ENCODE measurements at regions not wholly inside any gene's neighbourhood (a gene's known extent, or its start where the extent isn't known, plus 50 kb on each side); places are given as distances from the start of the nearest gene placed in this dataset.
"Not testable (repeated sequence)": the region's sequence is repeated elsewhere in the genome, so short reads cannot be mapped to it uniquely, and the experiment has no call there.

- H3K36me3 ChIP-seq (ENCODE audit: control insufficient read depth in 2 of 3, insufficient read depth in 3 of 3, low read length in 3 of 3): no peaks in the 10 kb centered on the region
- intact Hi-C loops (cut with DNase I): no loop called here
- FAIRE-seq: no peak
- H3K4me1 ChIP-seq (ENCODE audit: control insufficient read depth in 2 of 3, insufficient read depth in 2 of 3, low read depth in 1 of 3, low read length in 3 of 3): peaks cover 0 to 15% (median 0%) of the 10 kb centered on the region in 3 donors
- H3K9me3 ChIP-seq (ENCODE audit: control insufficient read depth in 2 of 3, insufficient read depth in 1 of 3, low read length in 3 of 3): no peaks in the 10 kb centered on the region
- no peak overlapping the region for H3K27ac ChIP-seq (ENCODE audit: low read depth in 2 of 2, low read length in 2 of 2)
- DNase-seq: no peak
- no peak overlapping the region for H3K4me3 ChIP-seq (ENCODE audit: low read length in 3 of 3)
- H3K9ac ChIP-seq (ENCODE audit: low read length in 3 of 3): no peak overlapping the region
- H3K27me3 ChIP-seq (ENCODE audit: control insufficient read depth, insufficient read depth, low read length): no peaks in the 10 kb centered on the region
- TF ChIP-seq, protein P1, sequence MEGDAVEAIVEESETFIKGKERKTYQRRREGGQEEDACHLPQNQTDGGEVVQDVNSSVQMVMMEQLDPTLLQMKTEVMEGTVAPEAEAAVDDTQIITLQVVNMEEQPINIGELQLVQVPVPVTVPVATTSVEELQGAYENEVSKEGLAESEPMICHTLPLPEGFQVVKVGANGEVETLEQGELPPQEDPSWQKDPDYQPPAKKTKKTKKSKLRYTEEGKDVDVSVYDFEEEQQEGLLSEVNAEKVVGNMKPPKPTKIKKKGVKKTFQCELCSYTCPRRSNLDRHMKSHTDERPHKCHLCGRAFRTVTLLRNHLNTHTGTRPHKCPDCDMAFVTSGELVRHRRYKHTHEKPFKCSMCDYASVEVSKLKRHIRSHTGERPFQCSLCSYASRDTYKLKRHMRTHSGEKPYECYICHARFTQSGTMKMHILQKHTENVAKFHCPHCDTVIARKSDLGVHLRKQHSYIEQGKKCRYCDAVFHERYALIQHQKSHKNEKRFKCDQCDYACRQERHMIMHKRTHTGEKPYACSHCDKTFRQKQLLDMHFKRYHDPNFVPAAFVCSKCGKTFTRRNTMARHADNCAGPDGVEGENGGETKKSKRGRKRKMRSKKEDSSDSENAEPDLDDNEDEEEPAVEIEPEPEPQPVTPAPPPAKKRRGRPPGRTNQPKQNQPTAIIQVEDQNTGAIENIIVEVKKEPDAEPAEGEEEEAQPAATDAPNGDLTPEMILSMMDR (IDR thresholded peaks at IDR 0.05; ENCODE audit: borderline replicate concordance, extremely low read depth, insufficient read depth): no peak
Observed at GRCh38 chr2:124985270-124985669, 960.2 kb downstream of the CNTNAP5 start.

DNA sequence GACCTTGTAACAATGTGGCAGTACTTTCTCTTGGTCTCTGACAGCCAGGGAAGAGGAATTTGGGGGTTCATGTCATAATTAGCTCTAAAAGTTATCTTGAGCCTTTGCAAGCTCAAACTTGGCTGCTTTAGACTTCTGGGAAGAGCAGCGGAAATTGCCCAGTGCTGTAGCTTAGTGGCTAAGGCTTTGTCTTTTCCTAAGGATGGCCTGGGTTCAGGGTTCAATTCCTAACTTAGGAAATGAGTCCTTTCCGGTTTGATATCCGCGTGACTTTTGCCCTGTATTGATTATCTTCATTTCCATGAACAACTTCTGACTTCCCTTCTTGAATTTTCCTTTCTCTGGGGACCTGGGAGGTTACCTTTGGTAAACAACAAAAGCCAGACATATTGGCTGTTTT is 961.0 kb downstream of the CNTNAP5 start:
- Histone ChIP-seq H3K36me3 (ENCODE audit: control insufficient read depth in 2 of 3, insufficient read depth in 3 of 3, low read length in 3 of 3) (no peaks in the 10 kb centered on the region), H3K9ac (ENCODE audit: low read length in 3 of 3) (no peak overlapping the region), H3K9me3 (ENCODE audit: control insufficient read depth in 2 of 3, insufficient read depth in 1 of 3, low read length in 3 of 3) (no peaks in the 10 kb centered on the region), H3K27ac (ENCODE audit: low read depth in 2 of 2, low read length in 2 of 2) (no peak overlapping the region), H3K4me3 (ENCODE audit: low read length in 3 of 3) (no peak overlapping the region), H3K4me1 (ENCODE audit: control insufficient read depth in 2 of 3, insufficient read depth in 2 of 3, low read depth in 1 of 3, low read length in 3 of 3) (peaks cover 0 to 15% (median 0%) of the 10 kb centered on the region in 3 donors), H3K27me3 (ENCODE audit: control insufficient read depth, insufficient read depth, low read length) (no peaks in the 10 kb centered on the region)
- intact Hi-C loops (cut with DNase I): no loop called here
- TF ChIP-seq, protein P1 (IDR thresholded peaks at IDR 0.05; ENCODE audit: borderline replicate concordance, extremely low read depth, insufficient read depth): no peak
- no peak for DNase-seq
- no peak for FAIRE-seq

DNA sequence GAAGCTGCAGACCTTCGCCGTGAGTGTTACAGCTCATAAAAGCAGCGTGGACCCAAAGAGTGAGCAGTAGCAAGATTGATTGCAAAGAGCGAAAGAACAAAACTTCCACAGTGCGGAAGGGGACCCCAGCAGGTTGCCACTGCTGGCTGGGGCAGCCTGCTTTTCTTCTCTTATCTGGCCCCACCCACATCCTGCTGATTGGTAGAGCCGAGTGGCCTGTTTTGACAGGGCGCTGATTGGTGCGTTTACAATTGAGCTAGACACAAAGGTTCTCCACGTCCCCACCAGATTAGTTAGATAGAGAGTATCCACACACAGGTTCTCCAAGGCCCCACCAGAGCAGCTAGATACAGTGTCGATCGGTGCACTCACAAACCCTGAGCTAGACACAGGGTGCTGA is 961.8 kb downstream of the CNTNAP5 start:
- H3K9me3 ChIP-seq (ENCODE audit: control insufficient read depth in 2 of 3, insufficient read depth in 1 of 3, low read length in 3 of 3); H3K9ac ChIP-seq (ENCODE audit: low read length in 3 of 3); H3K27me3 ChIP-seq (ENCODE audit: control insufficient read depth, insufficient read depth, low read length); FAIRE-seq; H3K4me3 ChIP-seq (ENCODE audit: low read length in 3 of 3); H3K27ac ChIP-seq (ENCODE audit: low read depth in 2 of 2, low read length in 2 of 2); intact Hi-C loops (cut with DNase I); DNase-seq; H3K36me3 ChIP-seq (ENCODE audit: control insufficient read depth in 2 of 3, insufficient read depth in 3 of 3, low read length in 3 of 3): not testable (repeated sequence)
- H3K4me1 ChIP-seq (ENCODE audit: control insufficient read depth in 2 of 3, insufficient read depth in 2 of 3, low read depth in 1 of 3, low read length in 3 of 3): peaks cover 0 to 15% (median 0%) of the 10 kb centered on the region in 3 donors

- H3K27me3 ChIP-seq (ENCODE audit: control insufficient read depth, insufficient read depth, low read length); H3K36me3 ChIP-seq (ENCODE audit: control insufficient read depth in 2 of 3, insufficient read depth in 3 of 3, low read length in 3 of 3); H3K9me3 ChIP-seq (ENCODE audit: control insufficient read depth in 2 of 3, insufficient read depth in 1 of 3, low read length in 3 of 3); FAIRE-seq; intact Hi-C loops (cut with DNase I); H3K4me3 ChIP-seq (ENCODE audit: low read length in 3 of 3); H3K9ac ChIP-seq (ENCODE audit: low read length in 3 of 3); H3K27ac ChIP-seq (ENCODE audit: low read depth in 2 of 2, low read length in 2 of 2): not testable (repeated sequence)
- peak in 1 of 5 donors; percentile 48 for DNase-seq
- peaks cover 0 to 15% (median 0%) of the 10 kb centered on the region in 3 donors for H3K4me1 ChIP-seq (ENCODE audit: control insufficient read depth in 2 of 3, insufficient read depth in 2 of 3, low read depth in 1 of 3, low read length in 3 of 3)
Observed at GRCh38 chr2:124987436-124987835, 962.3 kb downstream of the CNTNAP5 start.

DNA sequence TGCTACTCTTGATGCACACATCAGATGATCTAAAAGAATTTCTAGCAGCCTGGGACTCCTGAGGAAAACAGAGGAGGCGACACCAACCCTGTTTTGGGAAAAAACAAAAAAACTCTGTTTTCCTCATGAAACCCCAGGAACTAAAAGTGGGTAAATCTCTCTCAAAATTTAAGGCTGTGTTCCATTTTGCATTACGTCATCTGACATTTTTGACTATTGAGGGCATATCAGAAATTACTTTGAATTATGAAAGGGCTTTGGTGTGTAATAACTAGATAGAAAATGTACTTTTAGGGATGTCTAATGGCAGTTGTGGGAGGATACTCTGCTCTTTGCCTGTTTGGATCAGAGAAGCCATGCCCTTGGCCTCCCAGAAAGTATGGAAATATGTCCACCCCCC is 963.0 kb downstream of the CNTNAP5 start:
- peaks cover 0 to 15% (median 0%) of the 10 kb centered on the region in 3 donors for H3K4me1 ChIP-seq (ENCODE audit: control insufficient read depth in 2 of 3, insufficient read depth in 2 of 3, low read depth in 1 of 3, low read length in 3 of 3)
- FAIRE-seq (no peak), DNase-seq (no peak)
- TF ChIP-seq, protein P1 (IDR thresholded peaks at IDR 0.05; ENCODE audit: borderline replicate concordance, extremely low read depth, insufficient read depth): no peak
- H3K9ac ChIP-seq (ENCODE audit: low read length in 3 of 3): no peak overlapping the region
- no peaks in the 10 kb centered on the region for H3K27me3 ChIP-seq (ENCODE audit: control insufficient read depth, insufficient read depth, low read length)
- intact Hi-C loops (cut with DNase I): no loop called here
- H3K36me3 ChIP-seq (ENCODE audit: control insufficient read depth in 2 of 3, insufficient read depth in 3 of 3, low read length in 3 of 3): no peaks in the 10 kb centered on the region
- no peak overlapping the region for H3K27ac ChIP-seq (ENCODE audit: low read depth in 2 of 2, low read length in 2 of 2)
- no peak overlapping the region for H3K4me3 ChIP-seq (ENCODE audit: low read length in 3 of 3)
- H3K9me3 ChIP-seq (ENCODE audit: control insufficient read depth in 2 of 3, insufficient read depth in 1 of 3, low read length in 3 of 3): no peaks in the 10 kb centered on the region
